ENCODE measurements at regions not wholly inside any gene's neighbourhood (a gene's known extent, or its start where the extent isn't known, plus 50 kb on each side); places are given as distances from the start of the nearest gene placed in this dataset.

GRCh38 chr3:106759731-106760130 lies 617.5 kb upstream of the CCDC54 start:
- TF ChIP-seq, protein P1, sequence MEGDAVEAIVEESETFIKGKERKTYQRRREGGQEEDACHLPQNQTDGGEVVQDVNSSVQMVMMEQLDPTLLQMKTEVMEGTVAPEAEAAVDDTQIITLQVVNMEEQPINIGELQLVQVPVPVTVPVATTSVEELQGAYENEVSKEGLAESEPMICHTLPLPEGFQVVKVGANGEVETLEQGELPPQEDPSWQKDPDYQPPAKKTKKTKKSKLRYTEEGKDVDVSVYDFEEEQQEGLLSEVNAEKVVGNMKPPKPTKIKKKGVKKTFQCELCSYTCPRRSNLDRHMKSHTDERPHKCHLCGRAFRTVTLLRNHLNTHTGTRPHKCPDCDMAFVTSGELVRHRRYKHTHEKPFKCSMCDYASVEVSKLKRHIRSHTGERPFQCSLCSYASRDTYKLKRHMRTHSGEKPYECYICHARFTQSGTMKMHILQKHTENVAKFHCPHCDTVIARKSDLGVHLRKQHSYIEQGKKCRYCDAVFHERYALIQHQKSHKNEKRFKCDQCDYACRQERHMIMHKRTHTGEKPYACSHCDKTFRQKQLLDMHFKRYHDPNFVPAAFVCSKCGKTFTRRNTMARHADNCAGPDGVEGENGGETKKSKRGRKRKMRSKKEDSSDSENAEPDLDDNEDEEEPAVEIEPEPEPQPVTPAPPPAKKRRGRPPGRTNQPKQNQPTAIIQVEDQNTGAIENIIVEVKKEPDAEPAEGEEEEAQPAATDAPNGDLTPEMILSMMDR (IDR thresholded peaks at IDR 0.05) = no peak
- TF ChIP-seq POLR2A (IDR thresholded peaks at IDR 0.05) = no peak

All from body of pancreas (tissue), 4 donors.